K562 (cell line): ENCODE measurements at regions not wholly inside any gene's neighbourhood (a gene's known extent, or its start where the extent isn't known, plus 50 kb on each side); places are given as distances from the start of the nearest gene placed in this dataset.

Experiments used
- ATAC-seq: fragments of 200-7000 bp; cut with Tn5 transposase; 3 replicates; pipeline ENCODE4 v1.9.1; 2020; ENCODE audit warnings: moderate library complexity
- BruUV-seq: library from RNA; stranded (reverse); fragments of 400-500 nt; replicated peaks from 2 replicates; lab custom pipeline; 2021; lab: Mats Ljungman, UMichigan
- CTCF ChIA-PET: fragments of 300-600 bp; formaldehyde crosslinking; extraction: SDS; loops from one replicate; lab custom pipeline; 2021; ENCODE audit warnings: low intra/inter-chr PET ratio; lab: Yijun Ruan, JAX
- POLR2A ChIA-PET: fragments of 300-600, 350-650 bp; sonication (Branson Sonifier 250); formaldehyde crosslinking; extraction: SDS; loops from one replicate; lab custom pipeline; 2021; ENCODE audit warnings: antibody characterized with exemption, inconsistent platforms; lab: Yijun Ruan, JAX
- DNase-seq, 4 experiments: peaks; one replicate each; pipeline versions ENCODE4 v3.0.0 to v3.0.0-alpha.2; 2011 to 2018; ENCODE audit warnings: low spot score in 3 of 4, mixed read lengths in 3 of 4; ENCODE audit errors: extremely low read depth in 1 of 4
- FAIRE-seq: peaks from 2 replicates; lab custom pipeline; 2011; peaks lifted over from hg19 to GRCh38; lab: Jason Lieb, UNC
- H2AFZ ChIP-seq: 2 replicates; pipeline ENCODE4 v1.6.0; 2011; ENCODE audit warnings: low read depth, low read length, control low read depth, inconsistent platforms
- H3K27ac ChIP-seq: fragments of 200-600 bp; 3 replicates; pipeline ENCODE4 v1.8.0; 2011; ENCODE audit warnings: low read depth, mild to moderate bottlenecking, control low read depth, inconsistent platforms, low read length, moderate library complexity, mixed read lengths; ENCODE audit errors: extremely low read depth
- H3K27me3 ChIP-seq, 2 experiments: fragments of 300-600 bp in 1 of 2; 2 replicates in 1 of 2; 3 replicates in 1 of 2; pipeline versions ENCODE4 v1.6.0 to v1.8.0; 2011; ENCODE audit warnings: inconsistent platforms in 2 of 2, low read length in 2 of 2, mild to moderate bottlenecking in 1 of 2, mixed read lengths in 1 of 2, moderate library complexity in 1 of 2; ENCODE audit not compliant: control insufficient read depth in 2 of 2, insufficient read depth in 2 of 2
- H3K36me3 ChIP-seq: fragments of 300-600 bp; 3 replicates; pipeline ENCODE4 v1.8.0; 2011; ENCODE audit warnings: mild to moderate bottlenecking, low read length, inconsistent platforms; ENCODE audit not compliant: control insufficient read depth, insufficient read depth
- H3K4me1 ChIP-seq, 2 experiments: fragments of 200-600 bp in 1 of 2; replicated peaks in 1 of 2; 2 replicates in 1 of 2; 3 replicates in 1 of 2; pipeline versions ENCODE4 v1.5.1 to v1.8.0; 2011; ENCODE audit warnings: inconsistent platforms in 2 of 2, low read length in 2 of 2, mild to moderate bottlenecking in 1 of 2, mixed read lengths in 1 of 2, moderate library complexity in 1 of 2; ENCODE audit not compliant: control insufficient read depth in 2 of 2, insufficient read depth in 2 of 2
- H3K4me2 ChIP-seq: 2 replicates; pipeline ENCODE4 v1.6.1; 2011; ENCODE audit warnings: low read length, control low read depth, inconsistent platforms, mixed read lengths; ENCODE audit not compliant: insufficient read depth
- H3K4me3 ChIP-seq: fragments of 200-600 bp; sonication (generic), shearing (Covaris generic); 2 replicates; pipeline ENCODE4 v1.5.1; 2016; ENCODE audit warnings: control low read depth, inconsistent platforms
- H3K79me2 ChIP-seq: fragments of 200-600 bp; 3 replicates; pipeline ENCODE4 v1.8.0; 2011; ENCODE audit warnings: low read length, inconsistent platforms; ENCODE audit not compliant: control insufficient read depth, insufficient read depth
- H3K9ac ChIP-seq, 2 experiments: 2 replicates each; pipeline versions ENCODE4 v1.6.0 to v1.6.1; 2011; ENCODE audit warnings: low read depth in 2 of 2, low read length in 2 of 2, control low read depth in 1 of 2, inconsistent platforms in 1 of 2, mild to moderate bottlenecking in 1 of 2, mixed read lengths in 1 of 2; ENCODE audit not compliant: insufficient read depth in 1 of 2
- H3K9me1 ChIP-seq: one replicate; pipeline ENCODE4 v1.6.0; 2011; ENCODE audit warnings: inconsistent platforms, mild to moderate bottlenecking, low read length, moderate library complexity; ENCODE audit not compliant: control insufficient read depth, insufficient read depth
- H3K9me3 ChIP-seq: replicated peaks from 2 replicates; pipeline ENCODE4 v1.5.1; 2011; ENCODE audit warnings: low read depth, low read length, inconsistent platforms; ENCODE audit not compliant: control insufficient read depth, insufficient read depth
- H4K20me1 ChIP-seq: replicated peaks from 2 replicates; pipeline ENCODE4 v1.6.1; 2011; ENCODE audit warnings: low read length, inconsistent platforms, mixed read lengths; ENCODE audit not compliant: control insufficient read depth, insufficient read depth
- E2F3 ChIP-seq: fragments of 250-450 bp; sonication (Bioruptor Pico); IDR thresholded peaks from 2 replicates; pipeline ENCODE4 v1.4.0; 2020; ENCODE audit warnings: mild to moderate bottlenecking
- FOS ChIP-seq: IDR thresholded peaks from 3 replicates; pipeline ENCODE4 v1.6.1; 2011; ENCODE audit not compliant: insufficient read length; ENCODE audit errors: extremely low read depth
- LCOR ChIP-seq: sonication (generic); formaldehyde crosslinking; IDR thresholded peaks from 2 replicates; pipeline ENCODE4 v1.8.0; 2022; ENCODE audit warnings: mild to moderate bottlenecking, missing genetic modification reagents
- MGA ChIP-seq: fragments of 450-650 bp; IDR thresholded peaks from 2 replicates; pipeline ENCODE4 v1.6.1; 2016; ENCODE audit warnings: mild to moderate bottlenecking, moderate library complexity
- TAF15 ChIP-seq: fragments of 200-400 bp; formaldehyde crosslinking; IDR thresholded peaks from 2 replicates; pipeline ENCODE4 v1.6.1; 2017; ENCODE audit warnings: mild to moderate bottlenecking, low read depth, low read length, moderate library complexity
- ZNF134 ChIP-seq: fragments of 250-450 bp; sonication (Bioruptor Pico); conservative IDR thresholded peaks from 2 replicates; pipeline ENCODE4 v1.4.0; 2020
- ZNF224 ChIP-seq: sonication (generic); formaldehyde crosslinking; IDR thresholded peaks from 2 replicates; pipeline ENCODE4 v1.8.0; 2022; ENCODE audit warnings: mild to moderate bottlenecking, missing genetic modification reagents
- WGBS: fragments of 100-300 bp; shearing (Covaris generic); methylation state at CpG from one replicate; pipeline ENCODE4 v1.1.6; 2016; ENCODE audit warnings: low coverage, mixed read lengths; ENCODE audit not compliant: insufficient coverage; ENCODE audit errors: missing lambda C conversion rate; 5-methylcytosine and 5-hydroxymethylcytosine counted together
- in situ Hi-C: fragments of 300-500 bp; cut with MboI; formaldehyde crosslinking; loops from 4 replicates; pipeline ENCODE4 v1.15.0; 2018; ENCODE audit warnings: inconsistent platforms, mixed read lengths
- intact Hi-C: fragments of 100-400 bp; cut with micrococcal nuclease; formaldehyde crosslinking; loops from 2 replicates; pipeline ENCODE4 v1.14.2; 2022
- TF ChIP-seq, protein P1 (sequence below), 2 experiments: IDR thresholded peaks in 1 of 2; conservative IDR thresholded peaks in 1 of 2; 2 replicates each; pipeline ENCODE4 v1.6.1; 2016; ENCODE audit warnings: low read depth in 2 of 2, mild to moderate bottlenecking in 1 of 2, missing compliant biosample characterization in 1 of 2, missing genetic modification characterization in 1 of 2, moderate library complexity in 1 of 2

DNA sequence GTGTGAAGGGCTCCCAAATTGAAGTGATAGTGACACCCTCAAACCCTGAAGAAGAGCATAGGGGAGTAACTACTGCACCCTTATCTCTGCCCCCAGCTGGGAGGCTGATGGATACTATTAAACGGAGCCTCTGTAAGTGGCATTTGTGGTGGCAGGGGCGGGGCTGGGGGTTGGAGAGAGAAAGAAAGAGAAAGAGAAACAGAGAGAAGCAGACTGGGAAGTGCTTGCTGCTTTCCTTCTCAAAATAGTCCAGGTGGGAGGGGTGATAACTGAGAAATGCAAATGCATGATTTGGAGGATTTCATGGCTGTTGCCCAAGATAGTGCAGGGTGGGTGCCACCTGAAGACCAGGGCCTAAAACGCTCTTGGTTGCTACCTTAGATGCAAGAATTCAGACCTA, 253.5 kb upstream of the GATB start:
- DNase-seq = no peak
- Histone ChIP-seq H3K9ac (no peak overlapping the region), H3K79me2 (no peaks in the 10 kb centered on the region), H3K9me3 (no peaks in the 10 kb centered on the region), H3K9me1 (no peaks in the 10 kb centered on the region), H3K36me3 (no peaks in the 10 kb centered on the region), H3K27me3 (peaks cover 2 to 14% of the 10 kb centered on the region in 2 experiments; a peak in 3 of 5 replicates), H3K4me2 (no peak overlapping the region), H4K20me1 (no peaks in the 10 kb centered on the region; the same call in 1 of the 2 replicates), H2AFZ (no peak overlapping the region), H3K4me3 (no peak overlapping the region), H3K27ac (no peak overlapping the region), H3K4me1 (no peaks in the 10 kb centered on the region)
- TF ChIP-seq ZNF224 (no peak), MGA (no peak), FOS (no peak), LCOR (CRISPR knock-in tag) (no peak), ZNF134 (CRISPR knock-in tag) (no peak), E2F3 (CRISPR knock-in tag) (no peak), TAF15 (no peak)
- TF ChIP-seq, protein P1, sequence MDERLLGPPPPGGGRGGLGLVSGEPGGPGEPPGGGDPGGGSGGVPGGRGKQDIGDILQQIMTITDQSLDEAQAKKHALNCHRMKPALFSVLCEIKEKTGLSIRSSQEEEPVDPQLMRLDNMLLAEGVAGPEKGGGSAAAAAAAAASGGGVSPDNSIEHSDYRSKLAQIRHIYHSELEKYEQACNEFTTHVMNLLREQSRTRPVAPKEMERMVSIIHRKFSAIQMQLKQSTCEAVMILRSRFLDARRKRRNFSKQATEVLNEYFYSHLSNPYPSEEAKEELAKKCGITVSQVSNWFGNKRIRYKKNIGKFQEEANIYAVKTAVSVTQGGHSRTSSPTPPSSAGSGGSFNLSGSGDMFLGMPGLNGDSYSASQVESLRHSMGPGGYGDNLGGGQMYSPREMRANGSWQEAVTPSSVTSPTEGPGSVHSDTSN (CRISPR knock-in tag; IDR thresholded peaks at IDR 0.05; ENCODE audit: low read depth) = no peak
- TF ChIP-seq, protein P1 (tag; conservative IDR thresholded peaks at IDR 0.05; ENCODE audit: low read depth) = no peak
- FAIRE-seq = no peak
- intact Hi-C loops = no loop called here
- in situ Hi-C loops = no loop called here
- ChIA-PET POLR2A (no interaction called here), CTCF (no interaction called here)
- WGBS = 0% methylated on average over 2 of the region's 3 CpGs
- no TSS peak for BruUV-seq
- no peak for ATAC-seq
